ENCODE measurements at regions not wholly inside any gene's neighbourhood (a gene's known extent, or its start where the extent isn't known, plus 50 kb on each side); places are given as distances from the start of the nearest gene placed in this dataset.

DNA sequence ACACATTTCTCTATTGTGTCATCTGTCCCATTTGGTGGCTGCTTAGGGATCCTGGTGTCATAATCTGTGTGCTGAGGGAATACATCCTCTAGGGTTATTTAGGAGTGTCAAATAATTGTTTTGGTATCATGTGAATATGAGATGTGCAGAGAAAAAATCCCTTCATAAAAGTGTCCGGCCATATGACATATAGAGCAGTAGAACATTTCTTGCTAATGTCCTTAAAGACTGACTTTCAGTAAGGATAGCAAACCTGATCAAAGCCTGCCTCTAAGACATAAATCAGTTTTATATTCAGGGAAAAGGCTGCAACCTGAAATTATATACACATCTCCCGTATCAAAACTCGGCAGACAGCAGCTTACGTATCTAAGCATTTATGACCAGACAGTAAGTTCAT lies 211.6 kb downstream of the ADAM29 start:
- TF ChIP-seq, protein P1, sequence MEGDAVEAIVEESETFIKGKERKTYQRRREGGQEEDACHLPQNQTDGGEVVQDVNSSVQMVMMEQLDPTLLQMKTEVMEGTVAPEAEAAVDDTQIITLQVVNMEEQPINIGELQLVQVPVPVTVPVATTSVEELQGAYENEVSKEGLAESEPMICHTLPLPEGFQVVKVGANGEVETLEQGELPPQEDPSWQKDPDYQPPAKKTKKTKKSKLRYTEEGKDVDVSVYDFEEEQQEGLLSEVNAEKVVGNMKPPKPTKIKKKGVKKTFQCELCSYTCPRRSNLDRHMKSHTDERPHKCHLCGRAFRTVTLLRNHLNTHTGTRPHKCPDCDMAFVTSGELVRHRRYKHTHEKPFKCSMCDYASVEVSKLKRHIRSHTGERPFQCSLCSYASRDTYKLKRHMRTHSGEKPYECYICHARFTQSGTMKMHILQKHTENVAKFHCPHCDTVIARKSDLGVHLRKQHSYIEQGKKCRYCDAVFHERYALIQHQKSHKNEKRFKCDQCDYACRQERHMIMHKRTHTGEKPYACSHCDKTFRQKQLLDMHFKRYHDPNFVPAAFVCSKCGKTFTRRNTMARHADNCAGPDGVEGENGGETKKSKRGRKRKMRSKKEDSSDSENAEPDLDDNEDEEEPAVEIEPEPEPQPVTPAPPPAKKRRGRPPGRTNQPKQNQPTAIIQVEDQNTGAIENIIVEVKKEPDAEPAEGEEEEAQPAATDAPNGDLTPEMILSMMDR (IDR thresholded peaks at IDR 0.05): no peak
- TF ChIP-seq ZFX (IDR thresholded peaks at IDR 0.05; ENCODE audit: borderline replicate concordance): no peak

Measured in 22Rv1 (cell line).